NB4 (cell line): ENCODE measurements at regions not wholly inside any gene's neighbourhood (a gene's known extent, or its start where the extent isn't known, plus 50 kb on each side); places are given as distances from the start of the nearest gene placed in this dataset.

Source experiments
- DNase-seq: peaks from one replicate; pipeline ENCODE4 v3.0.0; 2010; ENCODE audit warnings: low read depth
- H3K4me3 ChIP-seq: one replicate; pipeline ENCODE4 v1.5.1; 2011; ENCODE audit warnings: mild to moderate bottlenecking, low read depth, low read length, moderate library complexity
- CTCF ChIP-seq: IDR thresholded peaks from one replicate; pipeline ENCODE4 v1.5.1; 2012; ENCODE audit warnings: low read depth, low read length
- MAX ChIP-seq: IDR thresholded peaks from 2 replicates; pipeline ENCODE4 v1.6.1; 2011; ENCODE audit warnings: low read depth, low read length
- MYC ChIP-seq: IDR thresholded peaks from 2 replicates; pipeline ENCODE4 v1.6.1; 2011; ENCODE audit warnings: low read depth, low read length
- POLR2A ChIP-seq: IDR thresholded peaks from 2 replicates; pipeline ENCODE4 v1.6.1; 2011; ENCODE audit warnings: mild to moderate bottlenecking; ENCODE audit not compliant: insufficient read length; ENCODE audit errors: extremely low read depth

- peak; percentile 11 for DNase-seq
Observed at GRCh38 chr2:58428096-58429013, 187.2 kb upstream of the FANCL start.

GRCh38 chr2:58427572-58428095 lies 186.5 kb upstream of the FANCL start:
- TF ChIP-seq MAX: no peak
- no peak for TF ChIP-seq CTCF
- no peak for TF ChIP-seq POLR2A
- no peak for TF ChIP-seq MYC
- DNase-seq: no peak
- H3K4me3 ChIP-seq: peak overlapping the region; percentile 29

More at GRCh38 chr2:58428096-58429013, 187.2 kb upstream of the FANCL start:
- peak overlapping the region; percentile 29 for H3K4me3 ChIP-seq
- TF ChIP-seq CTCF: no peak
- TF ChIP-seq MYC: no peak
- no peak for TF ChIP-seq POLR2A
- no peak for TF ChIP-seq MAX

GRCh38 chr2:58425368-58425767 lies 184.2 kb upstream of the FANCL start:
- TF ChIP-seq CTCF (no peak), MYC (no peak), POLR2A (no peak), MAX (no peak)
- DNase-seq: no peak
- no peak overlapping the region for H3K4me3 ChIP-seq

- TF ChIP-seq POLR2A (no peak), MYC (no peak), MAX (no peak), CTCF (no peak)
- no peak overlapping the region for H3K4me3 ChIP-seq
- DNase-seq: peak; percentile 17
Observed at GRCh38 chr2:58419983-58420382, 178.9 kb upstream of the FANCL start.

- no peak for DNase-seq
- H3K4me3 ChIP-seq: no peak overlapping the region
- TF ChIP-seq MYC (no peak), MAX (no peak), POLR2A (no peak), CTCF (no peak)
Observed at GRCh38 chr2:58416696-58417095, 175.6 kb upstream of the FANCL start.
